ENCODE measurements at regions not wholly inside any gene's neighbourhood (a gene's known extent, or its start where the extent isn't known, plus 50 kb on each side); places are given as distances from the start of the nearest gene placed in this dataset.

DNA sequence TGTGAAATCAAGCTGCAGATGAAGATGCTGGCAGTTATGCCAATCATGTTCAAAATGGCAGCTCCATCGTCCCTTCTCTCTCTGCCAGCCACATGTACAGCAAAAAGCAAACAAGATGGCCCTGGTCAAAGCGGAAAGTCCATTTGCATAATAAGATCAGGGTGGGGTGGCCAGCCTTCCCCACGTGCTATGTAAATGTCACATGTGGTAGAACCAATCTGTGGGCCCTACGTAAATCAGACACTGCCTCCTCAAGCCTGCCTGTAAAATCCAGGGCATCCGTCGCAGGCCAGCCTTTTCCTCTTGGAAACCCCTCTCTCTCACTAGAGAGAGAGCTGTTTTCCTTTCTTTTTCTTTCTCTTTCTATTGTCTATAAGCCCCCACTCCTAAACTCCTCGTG, 243.5 kb upstream of the KBTBD8 start:
- no peak overlapping the region for H3K9ac ChIP-seq (ENCODE audit: low read depth in 2 of 2, low read length in 2 of 2)
- TF ChIP-seq, protein P1, sequence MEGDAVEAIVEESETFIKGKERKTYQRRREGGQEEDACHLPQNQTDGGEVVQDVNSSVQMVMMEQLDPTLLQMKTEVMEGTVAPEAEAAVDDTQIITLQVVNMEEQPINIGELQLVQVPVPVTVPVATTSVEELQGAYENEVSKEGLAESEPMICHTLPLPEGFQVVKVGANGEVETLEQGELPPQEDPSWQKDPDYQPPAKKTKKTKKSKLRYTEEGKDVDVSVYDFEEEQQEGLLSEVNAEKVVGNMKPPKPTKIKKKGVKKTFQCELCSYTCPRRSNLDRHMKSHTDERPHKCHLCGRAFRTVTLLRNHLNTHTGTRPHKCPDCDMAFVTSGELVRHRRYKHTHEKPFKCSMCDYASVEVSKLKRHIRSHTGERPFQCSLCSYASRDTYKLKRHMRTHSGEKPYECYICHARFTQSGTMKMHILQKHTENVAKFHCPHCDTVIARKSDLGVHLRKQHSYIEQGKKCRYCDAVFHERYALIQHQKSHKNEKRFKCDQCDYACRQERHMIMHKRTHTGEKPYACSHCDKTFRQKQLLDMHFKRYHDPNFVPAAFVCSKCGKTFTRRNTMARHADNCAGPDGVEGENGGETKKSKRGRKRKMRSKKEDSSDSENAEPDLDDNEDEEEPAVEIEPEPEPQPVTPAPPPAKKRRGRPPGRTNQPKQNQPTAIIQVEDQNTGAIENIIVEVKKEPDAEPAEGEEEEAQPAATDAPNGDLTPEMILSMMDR (IDR thresholded peaks at IDR 0.05), result no peak
- intact Hi-C loops (cut with DNase I), result no loop called here
- H3K4me1 ChIP-seq, result no peaks in the 10 kb centered on the region
- no peaks in the 10 kb centered on the region for H3K9me3 ChIP-seq
- no peak overlapping the region for H3K27ac ChIP-seq
- H3K27me3 ChIP-seq, result no peaks in the 10 kb centered on the region
- DNase-seq, result no peak
- H3K36me3 ChIP-seq, result no peaks in the 10 kb centered on the region
- no peak overlapping the region for H3K4me3 ChIP-seq

GRCh38 chr3:66755924-66756323, 242.2 kb upstream of the KBTBD8 start:
- Histone ChIP-seq H3K27ac (no peak overlapping the region), H3K27me3 (no peaks in the 10 kb centered on the region), H3K36me3 (no peaks in the 10 kb centered on the region), H3K9me3 (no peaks in the 10 kb centered on the region), H3K4me1 (no peaks in the 10 kb centered on the region), H3K9ac (ENCODE audit: low read depth in 2 of 2, low read length in 2 of 2) (no peak overlapping the region), H3K4me3 (no peak overlapping the region)
- intact Hi-C loops (cut with DNase I), result no loop called here
- TF ChIP-seq, protein P1 (IDR thresholded peaks at IDR 0.05), result no peak
- no peak for DNase-seq

DNA sequence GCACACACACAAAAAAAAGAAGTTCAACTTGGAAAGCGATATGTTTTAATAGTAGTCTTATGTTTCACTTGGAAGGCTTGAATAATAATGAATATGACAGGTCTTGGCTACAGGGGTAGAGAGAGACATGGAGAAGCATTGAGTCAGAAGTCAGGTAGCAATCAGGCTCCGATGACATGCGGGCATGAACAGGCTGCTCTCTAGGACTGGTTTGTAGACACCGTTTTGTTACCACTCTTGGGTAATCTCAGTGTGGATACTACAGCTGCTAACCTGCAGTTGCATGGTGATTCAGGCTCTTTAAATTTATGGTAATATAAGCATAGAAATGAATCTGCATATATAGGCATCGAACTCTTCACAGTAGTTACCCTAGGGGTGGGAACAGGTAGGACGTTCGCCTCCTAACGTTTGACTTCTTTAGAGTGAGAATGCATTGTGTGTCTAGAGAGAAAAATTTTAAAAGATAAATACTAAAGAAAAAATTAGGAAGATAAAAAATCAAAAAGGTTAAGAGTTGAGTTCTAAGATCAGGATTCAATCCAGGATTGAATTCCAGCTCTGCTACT, 241.6 kb upstream of the KBTBD8 start:
- H3K36me3 ChIP-seq, result no peaks in the 10 kb centered on the region
- DNase-seq, result no peak
- H3K27me3 ChIP-seq, result no peaks in the 10 kb centered on the region
- no peak overlapping the region for H3K9ac ChIP-seq (ENCODE audit: low read depth in 2 of 2, low read length in 2 of 2)
- intact Hi-C loops (cut with DNase I), result no loop called here
- no peaks in the 10 kb centered on the region for H3K9me3 ChIP-seq
- H3K4me1 ChIP-seq, result no peaks in the 10 kb centered on the region
- H3K27ac ChIP-seq, result no peak overlapping the region
- TF ChIP-seq, protein P1 (IDR thresholded peaks at IDR 0.05), result no peak
- no peak overlapping the region for H3K4me3 ChIP-seq

DNA sequence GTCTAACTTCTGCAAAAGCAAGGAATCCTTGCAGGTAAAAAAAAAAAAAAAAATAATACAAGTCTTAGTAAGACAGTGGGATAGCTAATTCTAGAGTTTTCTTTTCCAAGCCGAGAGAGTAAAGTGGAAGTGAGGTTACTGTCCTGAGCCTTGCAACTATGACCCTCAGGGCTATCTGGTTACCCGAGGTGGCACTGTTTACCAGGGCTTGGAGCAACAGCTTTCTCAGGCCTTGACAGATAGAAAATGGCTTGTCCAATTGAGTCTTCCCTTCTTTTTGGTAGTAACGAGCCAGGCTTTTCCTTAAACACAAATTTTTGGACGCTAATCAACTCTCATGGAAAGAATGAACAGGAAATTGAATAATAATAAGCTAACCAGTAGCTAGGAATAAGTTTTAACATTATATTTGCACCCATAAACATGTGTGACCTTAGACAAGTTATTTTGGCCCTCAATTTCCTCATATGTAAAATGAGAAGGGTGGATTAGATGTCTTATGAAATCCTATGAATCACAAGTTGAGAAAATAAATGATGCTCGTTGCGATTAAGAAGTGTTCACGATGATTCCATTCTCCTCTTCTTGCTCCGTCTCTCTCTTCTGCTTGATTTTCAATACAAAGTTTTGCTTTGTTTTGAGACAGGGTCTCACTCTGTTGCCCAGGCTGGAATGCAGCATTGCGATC, 236.9 kb upstream of the KBTBD8 start:
- no peak overlapping the region for H3K9ac ChIP-seq (ENCODE audit: low read depth in 2 of 2, low read length in 2 of 2)
- no peak for DNase-seq
- no peaks in the 10 kb centered on the region for H3K9me3 ChIP-seq
- H3K36me3 ChIP-seq, result no peaks in the 10 kb centered on the region
- intact Hi-C loops (cut with DNase I), result no loop called here
- TF ChIP-seq, protein P1 (IDR thresholded peaks at IDR 0.05), result no peak
- H3K4me1 ChIP-seq, result no peaks in the 10 kb centered on the region
- H3K27ac ChIP-seq, result no peak overlapping the region
- no peaks in the 10 kb centered on the region for H3K27me3 ChIP-seq
- no peak overlapping the region for H3K4me3 ChIP-seq

DNA sequence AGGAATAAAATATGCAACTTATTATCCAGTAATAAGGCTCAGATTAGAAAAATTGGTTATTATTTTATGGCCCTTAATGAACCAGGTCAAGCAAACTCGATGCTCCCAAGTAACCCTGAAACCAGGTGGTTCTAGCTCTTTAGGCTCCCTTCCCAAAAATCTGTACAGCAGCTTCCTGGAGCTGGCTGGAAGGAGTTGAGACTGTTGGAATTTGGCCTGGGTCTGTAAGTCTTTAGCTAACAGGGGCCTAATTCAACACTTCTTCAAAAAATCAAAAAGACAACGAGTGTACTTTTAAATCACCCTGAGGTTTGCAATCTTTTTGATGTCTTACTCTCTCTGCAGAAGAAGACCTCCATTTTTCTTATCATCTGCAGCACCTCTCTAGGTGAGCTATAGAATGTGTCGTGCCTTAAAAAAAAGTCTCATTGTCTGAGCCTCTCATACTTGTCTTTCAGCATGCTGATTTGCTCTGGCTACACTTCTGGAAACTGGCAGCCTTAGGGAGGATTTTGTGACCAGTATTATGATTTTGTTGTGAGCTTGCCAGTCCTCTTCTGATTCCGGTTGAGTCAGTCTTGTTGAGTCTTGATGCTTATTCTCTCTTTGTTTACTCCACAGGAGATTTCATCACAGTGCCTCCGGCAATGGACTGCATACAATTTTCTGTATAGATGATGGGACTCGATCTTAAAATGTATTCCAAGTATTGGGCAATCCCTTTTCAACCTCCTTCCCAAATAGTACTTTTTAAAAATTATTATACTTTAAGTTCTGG, 235.0 kb upstream of the KBTBD8 start:
- H3K4me1 ChIP-seq, result no peaks in the 10 kb centered on the region
- TF ChIP-seq, protein P1 (IDR thresholded peaks at IDR 0.05), result no peak
- H3K4me3 ChIP-seq, result no peak overlapping the region
- H3K27me3 ChIP-seq, result no peaks in the 10 kb centered on the region
- DNase-seq, result peak; percentile 19
- H3K9me3 ChIP-seq, result no peaks in the 10 kb centered on the region
- H3K9ac ChIP-seq (ENCODE audit: low read depth in 2 of 2, low read length in 2 of 2), result no peak overlapping the region
- H3K36me3 ChIP-seq, result no peaks in the 10 kb centered on the region
- intact Hi-C loops (cut with DNase I), result no loop called here
- H3K27ac ChIP-seq, result no peak overlapping the region
